HTR-8/SVneo (cell line): ENCODE measurements at regions not wholly inside any gene's neighbourhood (a gene's known extent, or its start where the extent isn't known, plus 50 kb on each side); places are given as distances from the start of the nearest gene placed in this dataset.
"Not testable (repeated sequence)": the region's sequence is repeated elsewhere in the genome, so short reads cannot be mapped to it uniquely, and the experiment has no call there.

ENCODE experiments used
- DNase-seq: peaks from one replicate; pipeline ENCODE4 v3.0.0; 2011; ENCODE audit warnings: low spot score, mixed read lengths; ENCODE audit not compliant: insufficient read length
- FAIRE-seq: peaks from 2 replicates; lab custom pipeline; 2011; peaks lifted over from hg19 to GRCh38; lab: Jason Lieb, UNC

DNA sequence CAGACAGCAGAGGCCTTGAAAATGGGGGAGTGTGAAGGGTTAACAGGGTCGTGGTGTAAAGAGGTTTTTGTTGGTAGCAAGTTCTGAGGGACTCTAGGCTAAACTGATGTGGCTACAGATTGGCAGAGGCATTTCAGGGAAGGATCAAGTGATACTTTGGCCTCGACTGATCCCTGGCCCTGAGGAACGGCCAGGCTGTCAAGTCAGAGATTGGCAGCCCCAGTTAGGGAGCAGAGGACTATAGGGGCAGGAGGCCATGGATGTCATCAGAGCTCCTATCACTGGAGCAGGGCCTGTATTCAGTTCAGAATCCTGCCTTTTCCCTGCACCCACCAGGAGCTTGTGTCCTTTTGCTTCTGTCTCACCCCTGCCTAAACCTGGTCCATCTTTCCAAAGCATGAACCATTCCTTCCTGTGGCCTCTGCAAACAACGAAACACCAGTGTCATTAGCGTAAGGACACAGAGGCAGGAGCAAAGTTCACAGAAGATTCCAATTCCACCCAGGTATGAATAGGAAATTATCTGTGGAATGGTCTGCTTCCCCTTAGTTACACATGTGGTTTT is 613.1 kb downstream of the MID1IP1 start:
- DNase-seq (no peak), FAIRE-seq (no peak)

GRCh38 chrX:39416547-39417260 is 615.4 kb downstream of the MID1IP1 start:
- FAIRE-seq (no peak), DNase-seq (no peak)

DNA sequence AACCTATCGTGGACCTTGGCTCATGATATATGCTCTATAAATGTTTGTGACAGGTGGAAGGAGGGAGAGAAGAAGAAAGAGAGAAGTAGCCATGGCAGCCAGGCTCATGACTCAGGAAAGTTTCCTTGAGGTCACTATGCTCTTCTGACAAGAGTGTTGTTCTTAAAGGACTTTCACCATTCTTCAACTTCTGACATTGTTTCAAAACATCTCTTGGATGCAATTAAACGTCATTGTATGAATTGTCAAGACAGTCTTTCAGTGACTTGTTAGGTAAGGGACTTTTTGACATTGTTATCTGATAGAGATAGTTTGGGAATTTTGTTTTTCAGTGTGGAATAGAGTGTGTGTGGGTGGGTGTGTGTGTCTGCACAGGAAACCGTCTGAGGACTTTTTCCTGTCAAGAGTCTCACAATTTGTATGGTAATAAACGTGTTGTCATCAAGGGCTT is 617.0 kb downstream of the MID1IP1 start:
- DNase-seq = no peak
- no peak for FAIRE-seq

GRCh38 chrX:39418731-39419638 is 617.7 kb downstream of the MID1IP1 start:
- FAIRE-seq (no peak), DNase-seq (no peak)

DNA sequence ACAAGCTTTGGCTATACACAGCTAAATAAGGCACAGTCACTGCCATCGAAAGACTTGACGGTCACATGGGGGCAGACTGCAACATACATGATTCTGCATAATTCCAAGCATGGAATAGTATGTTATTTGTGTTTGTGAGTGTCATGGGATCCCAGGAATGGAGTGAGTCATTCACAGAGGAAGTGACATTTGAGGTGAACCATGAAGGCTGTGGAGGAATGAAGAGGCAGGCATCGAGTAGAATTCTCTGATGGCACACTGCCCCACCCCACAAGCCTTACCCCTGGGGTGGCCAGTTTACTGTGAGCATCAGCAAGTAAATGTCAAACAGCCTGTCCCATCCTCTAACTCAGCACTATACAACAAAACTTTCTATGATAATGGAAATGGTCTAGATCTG is 619.7 kb downstream of the MID1IP1 start:
- FAIRE-seq (no peak), DNase-seq (no peak)

- no peak for FAIRE-seq
- no peak for DNase-seq
Observed at GRCh38 chrX:39425124-39425806, 624.0 kb downstream of the MID1IP1 start.

DNA sequence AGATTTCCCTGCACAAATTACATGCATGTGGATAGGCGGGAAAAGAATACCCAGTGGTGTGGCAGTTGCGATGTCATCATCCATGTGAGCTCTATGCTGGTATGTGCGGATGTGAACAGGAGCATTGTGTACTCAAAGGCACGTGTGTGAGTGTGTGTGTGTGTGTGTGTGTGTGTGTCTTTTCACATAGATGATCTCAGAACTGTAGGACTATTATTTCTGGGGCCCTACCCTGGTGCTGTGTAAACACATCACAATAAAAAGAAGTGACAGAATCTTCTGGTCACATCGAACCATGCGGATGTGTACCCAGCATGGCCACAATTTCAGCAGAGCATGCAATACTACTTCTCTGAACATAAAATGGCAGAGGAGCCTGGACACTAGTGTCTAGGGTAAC is 624.8 kb downstream of the MID1IP1 start:
- DNase-seq = no peak
- FAIRE-seq = no peak

DNA sequence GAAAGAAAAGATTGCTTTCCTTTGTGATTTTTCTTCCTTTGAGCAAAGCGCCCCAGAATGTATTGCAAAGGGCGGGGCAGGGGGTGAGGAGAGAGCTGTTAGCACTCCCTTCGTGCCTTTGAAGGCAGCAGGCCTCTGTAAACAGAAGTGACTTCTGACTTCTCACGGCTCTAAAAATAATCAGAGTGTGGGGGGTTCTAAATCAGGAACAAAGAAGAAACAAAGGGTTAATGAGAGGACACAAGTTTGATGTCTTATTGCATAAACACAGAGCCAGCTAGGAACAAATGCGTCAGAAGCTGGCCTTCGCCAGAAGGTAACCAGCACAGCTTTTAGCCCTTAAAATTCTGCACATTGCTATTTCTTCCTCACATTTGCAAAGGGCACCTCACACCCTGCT is 626.2 kb downstream of the MID1IP1 start:
- FAIRE-seq (no peak), DNase-seq (no peak)

DNA sequence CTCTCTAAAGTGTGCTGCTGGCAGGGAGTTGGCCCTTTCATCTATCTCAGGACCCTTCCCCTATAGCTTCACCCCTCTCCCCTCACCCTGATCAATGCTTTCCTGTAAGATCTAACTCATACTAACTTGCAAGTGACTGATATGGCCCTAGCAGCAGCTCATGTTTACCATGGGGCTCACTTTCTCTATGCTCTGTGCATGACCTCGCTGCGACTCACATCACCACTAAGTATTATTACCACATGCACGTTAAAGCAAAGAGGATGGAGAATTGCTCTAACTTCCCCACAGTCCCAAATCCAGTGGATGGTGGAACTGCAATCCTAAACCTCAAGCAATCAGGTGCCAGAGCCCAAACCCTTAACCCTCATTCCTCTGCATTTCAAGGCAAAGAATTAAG is 626.6 kb downstream of the MID1IP1 start:
- FAIRE-seq (no peak), DNase-seq (no peak)

DNA sequence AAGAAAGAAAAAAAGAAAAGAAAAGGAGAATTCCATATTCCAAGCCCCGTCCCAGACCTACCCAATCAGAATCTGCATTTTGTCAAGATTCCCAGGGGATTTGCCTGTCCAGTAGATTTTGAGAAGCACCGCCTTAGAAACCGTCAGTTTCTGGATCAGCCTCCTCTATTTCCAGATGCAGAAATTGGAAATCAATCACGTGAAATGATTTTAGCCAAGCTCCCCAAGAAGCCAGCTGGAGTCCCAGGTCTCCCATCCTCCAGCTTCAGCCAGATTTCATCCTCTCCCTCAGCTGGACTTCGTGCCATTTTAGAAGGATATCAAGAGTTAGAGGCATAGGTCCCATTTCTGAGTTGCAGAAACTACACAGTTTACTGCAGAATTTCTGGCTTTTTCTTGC is 629.3 kb downstream of the MID1IP1 start:
- FAIRE-seq (no peak), DNase-seq (no peak)

- DNase-seq (no peak), FAIRE-seq (no peak)
Observed at GRCh38 chrX:39431893-39432292, 630.6 kb downstream of the MID1IP1 start.

DNA sequence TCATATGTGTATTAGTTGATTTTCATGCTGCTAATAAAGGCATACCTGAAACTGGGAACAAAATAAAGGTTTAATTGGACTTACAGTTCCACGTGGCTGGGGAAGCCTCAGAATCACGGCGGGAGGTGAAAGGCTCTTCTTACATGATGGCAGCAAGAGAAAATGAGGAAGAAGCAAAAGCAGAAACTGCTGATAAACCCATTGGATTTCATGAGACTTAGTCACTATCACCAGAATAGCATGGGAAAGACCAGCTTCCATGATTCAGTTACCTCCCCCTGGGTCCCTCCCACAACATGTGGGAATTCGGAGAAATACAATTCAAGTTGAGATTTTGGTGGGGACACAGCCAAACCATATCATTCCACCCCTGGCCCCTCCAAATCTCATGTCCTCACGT is 633.4 kb downstream of the MID1IP1 start:
- not testable (repeated sequence) for DNase-seq, FAIRE-seq

GRCh38 chrX:39436538-39436937 is 635.3 kb downstream of the MID1IP1 start:
- DNase-seq, FAIRE-seq: not testable (repeated sequence)

GRCh38 chrX:39437670-39438441 is 636.6 kb downstream of the MID1IP1 start:
- no peak for DNase-seq
- no peak for FAIRE-seq

DNA sequence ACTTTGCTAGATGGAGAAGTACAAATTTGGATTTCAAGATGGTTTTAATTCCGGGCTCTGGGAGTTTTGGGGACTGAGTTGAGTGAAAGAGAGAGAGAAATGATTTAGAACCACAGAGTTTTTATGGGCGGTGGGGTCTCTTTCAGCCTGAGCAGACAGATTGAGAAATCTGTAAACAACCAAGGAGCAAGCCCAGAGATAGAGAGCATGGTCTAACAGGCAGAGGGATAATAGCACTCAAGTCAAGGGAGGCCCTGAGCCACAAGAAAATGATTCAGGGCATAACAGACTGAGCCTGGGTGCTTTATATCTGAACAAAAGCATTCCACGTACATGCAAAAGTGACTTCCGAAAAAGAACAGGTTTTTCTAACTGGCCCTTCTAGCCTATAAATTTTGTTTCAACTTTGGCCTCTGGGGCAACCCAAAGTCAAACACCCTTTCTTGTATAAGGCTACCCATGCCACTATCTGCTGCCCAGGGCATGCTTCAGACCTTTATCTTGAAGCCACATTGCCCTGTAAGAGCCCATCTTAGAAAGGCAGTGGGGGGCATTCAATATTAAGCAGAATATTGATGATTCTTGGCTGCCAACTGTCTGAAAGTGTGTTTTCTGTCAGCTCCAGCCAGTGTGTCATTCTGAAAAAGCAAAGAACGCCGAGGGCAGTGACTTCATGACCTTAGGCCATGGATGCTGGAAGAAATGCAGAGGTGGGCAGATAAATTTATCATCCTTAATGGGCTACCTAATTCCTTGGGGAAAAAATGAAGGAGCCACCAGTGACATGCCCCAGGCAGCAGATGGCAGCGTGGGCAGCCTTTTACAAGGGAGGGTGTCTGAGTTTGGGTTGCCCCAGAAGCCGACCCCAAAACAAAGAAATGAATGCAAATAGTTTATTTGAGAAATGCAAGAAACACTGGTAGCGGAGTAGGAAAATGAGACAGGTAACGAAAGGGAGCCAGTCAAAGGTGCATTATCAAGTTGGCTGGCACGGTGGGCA is 637.6 kb downstream of the MID1IP1 start:
- FAIRE-seq (no peak), DNase-seq (no peak)

DNA sequence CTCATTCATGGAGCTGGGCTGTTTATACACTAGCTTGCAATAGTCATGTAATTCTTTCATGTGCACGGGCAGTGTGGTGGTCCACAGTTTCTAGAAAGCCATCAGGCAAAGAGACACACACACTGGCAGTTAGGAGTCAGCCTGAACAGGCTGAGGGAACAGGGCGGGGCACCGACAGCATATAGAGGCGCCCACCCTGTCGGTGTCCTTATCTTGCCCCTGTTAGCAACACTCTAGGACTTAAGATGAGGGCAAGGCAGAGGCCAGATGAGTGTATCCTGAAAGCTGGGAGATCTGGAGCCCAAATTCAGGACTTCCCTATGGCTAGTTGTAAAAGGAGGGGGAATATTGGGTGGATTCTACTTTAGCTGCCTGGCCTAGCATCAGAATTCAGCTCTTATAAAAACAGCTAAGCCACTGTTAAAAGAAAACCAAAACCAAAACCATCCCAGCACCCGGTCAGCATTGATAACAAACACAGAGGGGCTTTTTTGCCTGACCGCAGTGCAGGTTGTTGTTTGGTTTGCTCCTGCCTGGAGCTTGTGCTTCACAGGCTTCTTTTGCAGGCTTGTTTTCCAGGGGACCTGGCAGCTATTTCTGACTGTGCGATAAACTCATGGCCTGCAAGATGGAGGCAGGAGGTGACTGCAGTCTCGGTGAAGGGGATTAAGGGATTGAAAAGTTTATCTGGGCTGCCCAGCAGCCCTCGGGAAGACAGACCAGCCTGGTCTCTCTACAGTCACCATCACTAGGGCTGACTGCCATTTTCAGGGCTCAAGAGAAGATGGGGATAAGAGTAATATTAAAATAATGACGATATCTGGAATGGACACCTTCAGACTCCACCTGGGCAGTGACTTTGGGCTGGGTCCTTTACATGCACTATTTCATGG is 638.9 kb downstream of the MID1IP1 start:
- no peak for FAIRE-seq
- DNase-seq = no peak

DNA sequence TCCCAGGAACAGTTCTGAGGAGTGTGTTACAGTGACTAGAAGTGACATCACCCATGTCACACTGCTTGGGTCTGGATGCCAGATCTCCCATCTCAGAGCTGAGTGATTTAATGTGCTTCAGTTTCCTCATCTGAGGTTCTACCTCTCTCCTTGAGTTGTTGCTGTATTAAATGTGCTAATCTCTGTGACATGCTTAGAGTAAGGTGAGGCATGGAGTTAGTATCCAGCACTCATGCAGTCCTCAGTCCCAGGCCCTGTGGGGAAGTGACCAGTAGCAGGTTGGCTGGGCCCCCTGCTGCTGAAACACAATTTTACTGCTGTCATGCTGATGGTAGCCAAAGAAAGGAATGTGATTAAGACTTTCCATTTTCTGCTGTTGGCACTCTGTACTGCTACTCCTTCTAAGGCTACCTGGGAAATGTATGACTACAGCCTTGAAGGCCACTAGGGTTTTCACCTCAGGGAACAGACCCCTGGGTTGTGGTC is 639.6 kb downstream of the MID1IP1 start:
- DNase-seq = no peak
- no peak for FAIRE-seq
